Astrocyte of the hippocampus (primary cell): ENCODE measurements at regions not wholly inside any gene's neighbourhood (a gene's known extent, or its start where the extent isn't known, plus 50 kb on each side); places are given as distances from the start of the nearest gene placed in this dataset.
"Not testable (repeated sequence)": the region's sequence is repeated elsewhere in the genome, so short reads cannot be mapped to it uniquely, and the experiment has no call there.

Experiments
- DNase-seq: peaks from one replicate; pipeline ENCODE4 v3.0.0; 2011; ENCODE audit warnings: low read depth, low spot score

DNA sequence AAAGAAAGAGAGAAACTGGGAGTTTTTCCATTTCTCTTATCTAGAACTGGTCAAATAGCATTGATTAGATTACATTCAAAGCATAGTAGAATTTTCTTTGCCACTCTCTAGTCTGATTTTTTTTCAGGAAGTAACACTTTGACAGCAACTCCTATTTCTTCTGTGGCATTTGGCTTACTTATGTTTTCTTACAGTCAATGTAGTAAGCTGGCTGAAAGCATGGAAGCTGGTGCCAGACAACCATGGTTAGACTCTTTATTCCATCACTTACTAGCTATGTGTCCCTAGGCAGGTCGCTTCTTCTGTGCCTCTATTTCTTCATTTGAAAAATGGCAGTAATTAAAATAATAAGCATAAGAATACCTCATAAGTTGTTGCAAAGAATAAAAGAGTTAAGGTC lies 54.2 kb upstream of the OPRM1 start:
- no peak for DNase-seq

DNA sequence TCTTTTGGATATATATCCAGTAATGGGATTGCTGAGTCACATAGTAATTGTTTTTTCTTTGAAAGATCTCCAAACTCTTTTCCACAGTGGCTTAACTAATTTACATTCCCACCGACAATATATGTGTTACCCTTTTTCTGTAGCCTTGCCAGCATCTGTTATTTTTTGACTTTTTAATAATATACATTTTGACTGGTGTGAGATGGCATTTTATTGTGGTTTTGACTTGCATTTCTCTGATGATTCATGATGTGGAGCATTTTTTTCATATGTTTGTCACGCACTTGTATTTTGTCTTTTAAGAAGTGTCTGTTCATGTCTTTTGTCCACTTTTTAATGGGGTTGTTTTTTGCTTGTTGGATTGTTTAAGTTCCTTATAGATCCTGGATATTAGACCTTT lies 58.9 kb upstream of the OPRM1 start:
- no peak for DNase-seq

DNA sequence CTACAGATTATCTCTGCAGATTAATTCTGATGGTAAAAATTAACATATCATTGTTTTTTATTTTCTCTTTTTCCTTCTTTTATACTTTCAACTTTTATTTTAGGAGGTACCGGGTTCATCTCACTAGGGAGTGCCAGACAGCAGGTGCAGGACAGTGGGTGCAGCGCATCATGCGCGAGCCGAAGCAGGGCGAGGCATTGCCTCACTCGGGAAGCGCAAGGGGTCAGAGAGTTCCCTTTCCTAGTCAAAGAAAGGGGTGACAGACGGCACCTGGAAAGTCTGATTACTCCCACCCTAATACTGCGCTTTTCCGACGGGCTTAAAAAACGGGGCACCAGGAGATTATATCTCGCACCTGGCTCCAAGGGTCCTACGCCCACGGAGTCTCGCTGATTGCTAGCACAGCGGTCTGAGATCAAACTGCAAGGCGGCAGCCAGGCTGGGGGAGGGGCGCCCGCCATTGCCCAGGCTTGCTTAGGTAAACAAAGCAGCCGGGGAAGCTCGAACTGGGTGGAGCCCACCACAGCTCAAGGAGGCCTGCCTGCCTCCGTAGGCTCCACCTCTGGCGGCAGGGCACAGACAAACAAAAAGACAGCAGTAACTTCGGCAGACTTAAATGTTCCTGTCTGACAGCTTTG lies 60.0 kb upstream of the OPRM1 start:
- DNase-seq: not testable (repeated sequence)

DNA sequence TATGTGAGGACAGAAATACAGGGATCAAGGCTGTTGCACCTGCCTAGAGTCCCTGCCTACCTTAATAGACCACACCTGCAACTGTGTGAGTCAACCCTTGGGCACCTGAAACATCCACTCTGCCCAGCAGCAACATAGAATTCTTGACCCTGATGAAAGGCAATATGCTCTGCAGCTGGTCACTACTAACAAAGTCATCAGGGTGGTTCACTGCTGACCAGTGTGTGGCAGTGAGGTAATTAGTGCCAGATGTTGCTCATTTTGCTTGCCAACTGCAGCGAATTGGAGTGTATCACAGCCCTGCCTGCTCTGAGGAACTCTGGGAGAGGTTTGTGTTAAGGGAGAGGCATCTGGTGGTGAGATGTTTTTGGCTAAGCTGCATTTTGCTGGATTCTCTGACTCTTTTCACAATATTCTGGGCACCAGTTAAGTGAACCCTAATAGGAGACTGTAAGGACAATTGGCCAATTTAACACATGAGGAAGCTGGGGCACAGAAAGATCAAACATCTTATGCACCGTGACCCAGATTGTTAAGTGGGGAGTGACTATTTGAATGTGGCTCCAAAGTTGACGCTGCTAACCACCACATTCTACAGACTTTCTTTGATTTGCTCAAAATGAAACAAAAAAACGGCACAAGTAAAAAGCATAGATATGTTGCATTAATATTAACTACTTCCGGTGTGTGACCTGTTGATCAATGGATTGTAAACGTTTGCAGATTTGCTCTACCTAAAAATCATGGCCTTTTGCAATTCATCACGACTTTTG lies 61.9 kb upstream of the OPRM1 start:
- peak; percentile 11 for DNase-seq

DNA sequence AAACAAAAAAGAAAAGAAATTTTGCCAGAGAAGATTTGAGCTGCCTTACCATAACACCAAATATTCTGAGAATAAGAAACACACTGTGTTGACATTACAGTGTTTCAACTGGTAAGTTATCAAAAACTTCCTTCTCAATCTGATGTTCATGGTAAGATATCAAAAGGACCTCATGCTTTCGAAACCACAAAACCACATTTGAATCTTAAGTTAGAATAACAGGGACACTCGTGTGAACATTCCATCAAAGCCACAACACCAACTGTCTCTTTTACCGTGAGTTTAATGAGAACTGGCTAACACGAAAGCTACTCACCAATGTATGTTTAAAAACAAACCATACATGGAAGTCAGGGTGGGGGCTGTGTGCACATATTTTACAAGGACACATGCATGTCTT lies 73.0 kb upstream of the OPRM1 start:
- peak; percentile 81 for DNase-seq

DNA sequence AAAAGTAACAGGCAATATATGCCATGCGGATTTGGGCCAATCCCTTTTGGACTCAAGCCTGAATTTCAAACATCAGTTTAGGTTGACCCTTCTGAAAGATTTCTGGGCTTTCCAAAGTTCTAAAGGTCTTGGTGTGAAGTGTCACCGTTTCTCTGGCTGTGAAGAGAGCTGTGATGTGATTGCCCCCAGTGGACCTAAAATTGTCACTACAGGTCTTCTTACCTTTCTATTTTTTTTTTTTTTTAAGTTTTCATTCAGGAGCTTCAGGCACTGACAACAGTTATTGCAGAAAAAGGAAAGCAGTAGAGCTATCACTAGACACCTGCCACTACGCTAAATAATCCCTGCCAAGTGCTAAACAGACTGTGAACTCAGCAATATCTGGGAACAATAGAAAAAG lies 75.7 kb upstream of the OPRM1 start:
- no peak for DNase-seq

DNA sequence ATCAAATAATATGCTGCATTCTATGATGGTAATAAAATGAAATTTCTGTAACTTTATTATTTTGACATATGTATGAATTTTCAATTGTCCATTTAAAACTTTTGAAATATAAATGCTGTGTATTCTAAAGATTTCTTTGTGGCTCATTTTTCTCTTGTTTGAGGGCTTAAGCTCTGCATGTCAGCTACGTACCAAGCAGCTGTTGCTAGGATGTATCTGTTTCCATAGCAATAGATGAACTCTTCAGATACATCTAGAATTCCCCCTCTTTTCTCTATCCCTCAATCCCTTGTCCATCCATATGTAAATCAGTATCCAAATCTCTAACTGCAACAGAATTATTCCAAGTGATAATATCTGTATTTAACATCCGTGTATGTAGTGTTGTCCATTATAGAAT lies 76.5 kb upstream of the OPRM1 start:
- no peak for DNase-seq

DNA sequence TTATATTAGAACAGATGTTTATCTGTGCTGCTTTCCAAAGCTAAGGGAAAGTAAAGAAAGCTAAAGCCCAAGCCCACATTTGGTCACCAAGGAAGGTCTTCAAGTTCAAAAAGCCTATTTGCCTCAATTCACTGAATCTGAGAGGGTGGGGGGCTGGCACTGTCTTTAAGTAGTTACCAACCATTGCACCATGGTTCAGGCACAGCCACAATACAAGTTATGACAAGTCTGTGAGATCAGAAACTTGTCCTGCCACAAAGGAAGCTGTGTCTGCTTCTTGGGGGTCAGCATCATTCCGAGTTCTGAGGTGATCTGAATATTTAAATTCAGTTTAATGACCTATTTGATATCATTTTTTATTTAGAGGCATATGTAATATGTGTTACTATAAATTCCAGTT lies 78.3 kb upstream of the OPRM1 start:
- DNase-seq: no peak

DNA sequence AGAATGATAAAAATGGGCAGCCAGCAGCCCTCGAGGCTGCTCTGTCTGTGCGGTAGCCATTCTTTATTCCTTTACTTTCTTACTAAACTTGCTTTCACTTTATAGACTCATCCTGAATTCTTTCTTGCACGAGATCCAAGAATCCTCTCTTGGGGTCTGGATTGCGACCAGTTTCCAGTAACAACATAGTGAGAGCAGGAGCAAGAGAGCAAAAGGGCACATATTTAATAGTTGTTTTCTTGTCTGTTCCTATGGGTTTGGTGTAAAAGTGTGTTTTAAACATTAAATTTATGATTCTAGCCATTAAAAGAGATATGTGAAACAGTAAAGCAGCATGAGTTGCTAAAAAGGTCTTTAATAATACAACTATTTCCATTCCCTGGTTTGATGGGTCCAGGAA lies 78.8 kb upstream of the OPRM1 start:
- no peak for DNase-seq

DNA sequence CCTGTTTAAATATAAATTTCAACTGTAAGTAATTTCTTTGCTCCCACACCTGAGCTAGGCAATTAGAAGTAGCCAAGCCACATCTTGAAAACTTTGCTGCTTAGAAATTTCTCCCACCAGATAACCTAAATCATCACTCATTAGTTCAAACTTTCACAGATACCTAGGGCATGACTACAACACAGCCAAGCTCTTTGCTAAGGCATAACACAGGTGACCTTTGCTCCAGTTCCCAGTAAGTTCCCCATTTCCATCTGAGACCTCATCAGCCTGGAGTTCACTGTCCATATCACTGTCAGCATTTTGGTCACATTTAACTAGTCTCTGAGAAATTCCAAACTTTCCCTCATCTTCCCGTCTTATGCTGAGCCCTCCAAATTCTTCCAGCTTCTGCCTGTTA lies 79.8 kb upstream of the OPRM1 start:
- DNase-seq: no peak

DNA sequence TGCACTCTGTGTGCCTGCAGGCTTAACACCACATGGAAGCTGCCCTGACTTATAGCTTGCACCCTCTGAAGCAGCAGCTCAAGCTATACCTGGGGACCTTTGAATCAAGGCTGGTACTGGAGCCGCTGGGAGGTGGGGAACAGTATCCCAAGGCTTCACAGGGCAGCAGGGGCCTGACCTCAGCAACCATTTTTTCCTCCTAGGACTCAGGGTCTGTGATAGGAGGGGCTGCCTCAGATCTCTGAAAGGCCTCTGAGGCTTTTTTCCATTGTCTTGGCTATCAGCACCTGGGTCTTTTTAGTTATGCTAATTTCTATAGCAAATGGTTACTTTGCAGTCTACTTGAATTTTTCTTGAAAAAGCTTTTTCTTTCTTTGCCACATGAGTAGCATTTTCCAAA lies 80.2 kb upstream of the OPRM1 start:
- DNase-seq: no peak

DNA sequence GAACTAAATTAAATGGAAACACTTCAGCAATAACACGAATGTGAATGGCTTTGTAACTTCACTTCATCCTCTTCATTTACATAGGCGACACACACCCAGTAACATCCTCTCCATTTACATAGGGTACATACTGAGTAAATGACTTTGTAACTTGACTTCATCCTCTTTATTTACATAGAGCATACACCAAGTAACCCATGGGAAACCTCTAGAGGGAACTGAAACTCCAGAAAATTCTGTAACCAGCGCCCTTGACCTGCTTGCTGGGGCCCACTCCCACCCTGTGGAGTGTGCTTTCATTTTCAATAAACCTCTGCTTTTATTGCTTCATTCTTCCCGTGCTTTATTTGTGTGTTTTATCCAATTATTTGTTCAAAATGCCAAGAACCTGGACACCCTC lies 81.6 kb upstream of the OPRM1 start:
- DNase-seq: no peak

DNA sequence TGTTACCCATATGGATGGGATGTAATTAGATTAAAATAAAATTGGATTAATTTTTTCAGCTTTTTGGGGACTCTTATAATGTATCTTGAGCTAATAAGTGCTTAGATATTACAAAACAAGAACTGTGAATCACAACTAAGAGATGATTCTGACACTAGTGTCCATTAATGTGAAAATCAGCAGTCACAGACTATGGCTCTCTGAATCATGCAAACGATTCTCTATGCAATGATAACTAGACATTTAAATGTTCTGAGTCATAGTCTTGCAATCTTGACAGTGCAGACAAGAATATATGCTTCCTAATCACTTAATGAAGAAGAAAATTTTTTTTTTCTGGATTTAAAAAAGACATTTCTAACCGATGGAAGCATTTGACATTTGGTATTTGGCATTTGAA lies 82.2 kb upstream of the OPRM1 start:
- no peak for DNase-seq

DNA sequence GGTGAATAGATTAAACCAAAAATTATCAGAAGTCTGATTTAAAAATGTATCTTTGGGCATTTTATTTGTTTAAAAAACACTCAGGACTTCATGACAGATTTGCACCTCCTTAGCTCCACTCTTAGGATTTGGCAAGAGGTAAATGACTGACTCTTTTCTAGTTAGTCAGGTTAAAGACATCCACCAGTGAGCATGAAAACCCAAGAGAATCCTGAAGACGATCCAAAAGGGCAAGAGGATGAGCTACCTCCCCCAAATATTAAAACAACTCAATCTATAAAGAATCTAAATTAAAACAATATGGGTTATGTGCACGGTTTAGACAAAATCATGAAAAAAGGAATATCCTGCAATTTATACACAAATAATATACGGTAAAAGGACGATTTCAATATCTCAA lies 89.4 kb upstream of the OPRM1 start:
- DNase-seq: no peak

DNA sequence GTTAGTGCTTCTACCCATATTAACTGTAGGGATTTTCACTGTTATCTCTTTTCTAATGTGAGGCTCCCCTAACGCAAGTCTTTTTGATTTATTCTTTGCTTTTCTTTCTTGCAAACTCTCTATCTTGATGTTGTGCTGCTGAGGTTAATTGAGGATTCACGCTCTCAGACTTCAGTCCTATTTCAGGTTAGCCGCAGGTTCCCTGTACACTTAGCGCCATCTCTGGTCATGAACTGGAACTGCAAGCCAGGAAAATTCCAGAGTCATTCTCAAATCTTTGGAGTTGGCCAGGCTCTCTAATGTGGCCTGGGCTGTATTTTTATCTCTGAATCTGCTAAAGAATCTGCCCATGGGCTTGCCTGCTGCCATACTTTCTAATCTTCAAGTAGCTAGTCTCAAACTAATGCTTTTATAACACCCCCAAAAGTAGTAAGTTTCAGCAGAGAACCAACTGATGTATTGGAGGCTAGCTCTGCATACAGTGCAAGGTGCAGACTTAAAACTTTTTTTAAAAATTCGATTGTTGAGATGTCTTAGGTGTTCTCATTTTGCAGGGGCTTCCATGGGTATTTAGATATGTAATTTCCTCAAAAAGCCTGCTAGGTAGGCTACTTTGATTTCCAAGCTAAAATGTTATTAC lies 91.1 kb upstream of the OPRM1 start:
- peak; percentile 61 for DNase-seq

DNA sequence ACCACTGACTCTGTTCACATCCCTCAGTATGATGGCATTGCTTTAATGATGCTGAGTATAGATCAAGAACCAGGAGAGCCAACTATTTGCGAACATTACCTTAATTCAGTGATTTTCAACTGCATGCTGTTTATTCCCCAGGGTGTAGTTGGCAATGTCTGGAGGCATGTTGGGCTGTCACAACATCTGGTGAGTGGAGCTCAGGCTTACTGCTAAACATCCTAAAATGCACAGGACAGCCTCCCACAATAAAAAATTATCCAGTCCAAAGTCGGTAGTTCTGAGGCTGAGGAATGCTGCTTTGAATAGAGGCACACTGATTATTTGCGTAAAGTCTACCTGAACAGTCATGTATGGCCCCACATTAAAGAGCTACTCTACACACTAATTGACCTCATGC lies 94.8 kb upstream of the OPRM1 start:
- DNase-seq: no peak

DNA sequence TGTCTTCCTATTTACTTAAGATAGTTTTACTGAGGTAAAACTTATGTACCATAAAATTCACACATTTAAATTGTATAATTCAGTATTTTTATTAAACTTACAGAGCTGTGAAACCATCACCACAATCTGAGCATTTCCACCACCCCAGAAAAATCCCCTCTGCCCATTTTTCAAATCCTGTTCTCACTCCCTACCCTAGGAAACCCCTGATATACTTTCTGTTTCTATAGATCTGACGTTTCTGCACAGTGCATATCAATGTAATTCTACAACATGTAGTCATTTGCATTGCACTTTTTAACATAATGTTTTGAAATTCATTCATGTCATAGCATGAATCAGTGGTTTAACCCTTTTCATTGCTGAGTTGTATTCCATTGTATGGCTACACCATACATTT lies 96.7 kb upstream of the OPRM1 start:
- DNase-seq: no peak

DNA sequence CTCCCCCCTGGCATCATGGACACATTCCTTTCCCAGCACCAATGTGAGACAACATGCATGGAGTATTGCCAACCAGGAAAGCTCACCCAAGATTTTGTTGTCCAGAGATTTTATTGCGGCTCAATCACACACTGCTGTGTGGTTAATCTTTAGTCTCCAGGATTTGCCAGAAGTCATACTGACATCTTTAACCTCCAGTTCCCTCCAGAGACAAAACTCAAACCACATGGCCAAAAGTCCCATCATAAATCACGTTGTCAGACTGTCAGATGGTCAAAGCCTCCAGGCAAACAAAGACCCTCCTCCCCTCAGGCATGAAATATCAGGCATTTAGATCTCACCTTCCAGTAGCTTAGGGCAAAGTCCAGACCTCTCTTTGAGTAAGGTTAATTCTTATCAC lies 97.3 kb upstream of the OPRM1 start:
- no peak for DNase-seq

DNA sequence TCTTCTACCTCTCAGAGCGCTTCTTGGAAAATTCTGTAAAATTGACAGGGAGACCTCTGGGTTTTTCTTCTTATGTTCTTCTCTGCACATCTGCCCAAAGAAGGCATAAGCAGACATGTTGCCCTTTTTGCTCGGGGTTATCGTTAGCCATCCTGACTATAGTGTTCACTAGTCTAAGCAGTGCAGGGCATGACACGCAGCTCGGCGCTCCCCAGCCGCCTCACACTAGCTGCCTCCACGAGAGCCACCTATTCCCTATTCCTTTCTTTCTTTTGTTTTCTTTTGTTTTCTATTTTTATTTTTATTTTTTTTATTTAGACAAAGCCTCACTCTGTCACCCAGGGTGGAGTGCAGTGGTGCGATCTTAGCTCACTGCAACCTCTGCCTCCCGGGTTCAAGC lies 100.2 kb upstream of the OPRM1 start:
- DNase-seq: no peak

DNA sequence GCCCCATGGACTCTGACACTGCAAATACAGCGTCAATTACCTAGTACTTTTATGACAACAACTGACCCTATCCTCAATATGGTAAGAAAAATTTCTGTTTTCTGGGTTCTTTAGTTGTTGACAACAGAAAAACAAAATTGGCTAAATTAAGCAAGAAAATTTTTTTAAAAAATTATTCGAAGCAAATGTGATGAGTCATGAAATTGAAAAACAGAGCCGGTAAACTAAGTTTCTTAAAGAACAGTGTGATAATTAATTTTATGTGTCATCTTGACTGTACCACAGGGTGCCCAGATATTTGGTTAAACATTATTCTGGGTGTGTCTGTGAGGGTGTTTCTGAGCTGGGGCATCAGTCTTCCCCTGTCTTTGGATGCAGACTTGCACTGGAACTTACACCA lies 107.6 kb upstream of the OPRM1 start:
- no peak for DNase-seq

DNA sequence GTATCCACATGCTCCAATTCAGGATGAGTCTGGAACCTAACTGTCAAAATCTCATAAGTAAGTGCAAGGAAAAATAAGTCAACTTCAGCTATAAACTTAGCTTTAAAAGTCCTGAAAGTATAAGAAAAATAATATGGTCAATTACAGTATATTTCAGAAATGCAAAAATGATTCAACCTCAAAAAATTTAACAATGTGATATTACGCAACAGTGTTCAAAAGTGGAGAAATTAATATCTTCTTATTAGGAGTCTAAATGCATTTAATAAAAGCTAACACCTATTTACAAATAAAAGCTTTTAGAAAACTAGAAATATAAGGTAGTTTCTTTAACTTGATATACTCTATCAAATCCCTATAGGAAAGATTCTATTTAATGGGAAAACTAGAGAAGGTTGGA lies 111.2 kb upstream of the OPRM1 start:
- no peak for DNase-seq

DNA sequence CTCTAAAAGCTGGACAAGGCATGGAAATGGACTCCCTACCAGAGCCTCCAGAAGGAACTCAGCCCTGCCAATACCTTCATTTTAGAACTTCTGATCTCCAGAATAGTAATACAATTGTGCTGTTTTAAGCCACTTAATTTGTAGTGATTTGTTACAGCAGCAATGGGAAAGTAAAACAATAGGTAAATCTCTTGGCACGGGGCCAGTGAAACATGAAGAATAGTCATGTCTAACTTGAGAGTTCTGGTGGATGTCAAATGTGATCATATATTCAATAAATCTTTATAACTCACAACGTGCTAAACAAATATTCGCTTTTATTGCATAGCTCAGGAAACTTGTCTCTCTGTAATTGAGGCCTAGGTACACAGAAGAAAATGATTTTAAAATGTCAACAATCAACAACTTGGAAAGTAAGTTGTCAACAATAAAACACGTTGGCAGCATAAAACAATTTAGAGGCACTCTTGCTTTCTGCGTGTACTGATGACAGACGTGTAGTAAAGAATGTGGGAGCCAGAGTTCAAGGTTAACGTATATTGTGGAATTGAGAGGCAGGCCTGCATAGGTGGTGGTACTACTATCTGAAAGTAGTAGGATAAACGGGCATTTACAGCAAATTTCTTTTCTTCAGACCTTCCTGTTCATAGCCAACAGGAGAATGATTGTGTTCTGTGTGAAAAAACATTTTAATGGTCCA lies 140.5 kb upstream of the OPRM1 start:
- DNase-seq: no peak

DNA sequence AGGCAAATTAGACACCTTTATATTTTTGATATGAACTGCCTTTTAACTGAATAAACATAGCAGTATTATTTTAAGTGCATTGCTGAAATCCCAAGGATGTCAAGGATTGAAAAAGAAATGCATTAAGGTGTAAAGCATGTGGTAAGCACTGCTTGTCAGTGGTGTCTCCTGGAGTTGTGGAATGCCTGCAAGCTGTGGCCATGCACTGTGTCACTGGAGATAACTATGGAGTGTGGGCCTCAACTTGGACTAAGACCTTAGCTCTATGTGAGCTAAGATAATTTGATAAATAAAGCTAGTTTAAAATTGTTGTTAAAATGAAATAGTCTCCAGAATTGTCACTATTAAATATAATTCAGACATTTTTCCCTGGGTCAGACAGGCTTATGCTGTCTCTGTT lies 156.6 kb upstream of the OPRM1 start:
- peak; percentile 4 for DNase-seq
